Cardiac fibroblast (primary cell): ENCODE measurements at regions not wholly inside any gene's neighbourhood (a gene's known extent, or its start where the extent isn't known, plus 50 kb on each side); places are given as distances from the start of the nearest gene placed in this dataset.

Experiments
- DNase-seq, 2 donors: peaks; one replicate each; pipeline versions ENCODE4 v3.0.0 to v3.0.0-alpha.2; 2010; ENCODE audit warnings: low read depth in 2 of 2
- H3K4me3 ChIP-seq, 2 donors: replicated peaks in 1 of 2; 1 replicate in 1 of 2; 2 replicates in 1 of 2; pipeline ENCODE4 v1.5.1; 2011; ENCODE audit warnings: low read depth in 2 of 2, low read length in 2 of 2, mild to moderate bottlenecking in 2 of 2, moderate library complexity in 1 of 2
- TF ChIP-seq, protein P1 (sequence below): IDR thresholded peaks from one replicate; pipeline ENCODE4 v1.5.1; 2011; ENCODE audit warnings: low read depth, mild to moderate bottlenecking, low read length, inconsistent platforms

DNA sequence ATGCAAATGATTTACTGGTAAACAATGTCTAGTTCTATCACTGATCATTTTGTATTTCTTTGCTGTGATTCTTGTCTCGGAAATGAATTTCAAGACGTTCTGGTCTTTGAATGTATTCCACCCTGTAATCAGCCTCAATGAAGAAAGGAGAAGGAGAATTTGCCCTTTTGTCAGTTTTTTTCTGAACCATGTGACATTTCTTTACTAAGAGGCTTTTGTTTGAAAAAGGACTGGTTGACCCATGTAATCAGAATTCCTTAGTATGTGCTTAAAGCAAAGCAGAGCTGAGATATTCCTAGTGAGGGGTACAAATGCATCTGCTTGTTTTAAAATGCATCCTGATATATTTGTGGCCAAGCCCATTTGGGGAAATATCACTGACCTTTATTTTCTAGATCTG lies 581.6 kb downstream of the ETV1 start:
- TF ChIP-seq, protein P1, sequence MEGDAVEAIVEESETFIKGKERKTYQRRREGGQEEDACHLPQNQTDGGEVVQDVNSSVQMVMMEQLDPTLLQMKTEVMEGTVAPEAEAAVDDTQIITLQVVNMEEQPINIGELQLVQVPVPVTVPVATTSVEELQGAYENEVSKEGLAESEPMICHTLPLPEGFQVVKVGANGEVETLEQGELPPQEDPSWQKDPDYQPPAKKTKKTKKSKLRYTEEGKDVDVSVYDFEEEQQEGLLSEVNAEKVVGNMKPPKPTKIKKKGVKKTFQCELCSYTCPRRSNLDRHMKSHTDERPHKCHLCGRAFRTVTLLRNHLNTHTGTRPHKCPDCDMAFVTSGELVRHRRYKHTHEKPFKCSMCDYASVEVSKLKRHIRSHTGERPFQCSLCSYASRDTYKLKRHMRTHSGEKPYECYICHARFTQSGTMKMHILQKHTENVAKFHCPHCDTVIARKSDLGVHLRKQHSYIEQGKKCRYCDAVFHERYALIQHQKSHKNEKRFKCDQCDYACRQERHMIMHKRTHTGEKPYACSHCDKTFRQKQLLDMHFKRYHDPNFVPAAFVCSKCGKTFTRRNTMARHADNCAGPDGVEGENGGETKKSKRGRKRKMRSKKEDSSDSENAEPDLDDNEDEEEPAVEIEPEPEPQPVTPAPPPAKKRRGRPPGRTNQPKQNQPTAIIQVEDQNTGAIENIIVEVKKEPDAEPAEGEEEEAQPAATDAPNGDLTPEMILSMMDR: no peak
- no peak overlapping the region for H3K4me3 ChIP-seq

DNA sequence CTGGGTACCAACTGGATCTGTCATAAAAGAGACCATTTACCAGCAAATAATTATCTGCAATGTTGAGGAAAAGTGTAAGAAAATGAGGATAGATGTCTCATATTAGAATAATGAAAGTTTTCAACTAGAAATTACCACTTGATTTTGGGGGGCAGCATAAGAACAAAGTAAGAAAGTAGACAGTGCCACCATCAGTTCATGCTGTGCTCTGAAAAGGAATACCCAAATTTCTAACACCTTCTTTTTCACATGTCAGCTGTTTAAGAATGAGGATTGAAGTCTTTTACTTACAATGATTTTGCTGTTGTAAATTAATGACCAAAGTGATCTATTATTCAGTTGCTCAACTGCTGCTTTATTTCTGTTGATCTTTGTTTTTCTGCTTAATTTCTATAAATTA lies 578.3 kb downstream of the ETV1 start:
- TF ChIP-seq, protein P1: no peak
- no peak for DNase-seq

More for the DNA sequence above, 581.6 kb downstream of the ETV1 start:
- DNase-seq: no peak

DNA sequence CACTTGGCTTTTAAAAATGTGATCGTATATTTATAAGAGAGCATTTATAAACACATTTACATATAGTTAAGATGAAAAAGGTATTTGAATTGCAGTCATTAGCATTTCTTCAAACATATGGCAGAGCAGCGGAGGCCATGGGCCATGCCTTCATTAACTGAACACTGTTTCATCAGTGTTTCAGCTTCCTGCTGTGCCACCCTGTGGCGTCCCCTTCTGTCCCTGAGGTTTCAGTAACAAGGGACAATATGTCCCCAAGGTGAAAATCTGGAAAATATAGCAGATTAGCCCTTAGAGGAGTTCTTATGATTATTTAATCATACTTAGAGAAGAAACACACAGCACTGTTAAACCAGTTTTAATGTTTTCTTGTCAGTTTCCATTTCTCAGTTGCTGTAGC lies 577.8 kb downstream of the ETV1 start:
- H3K4me3 ChIP-seq: no peak overlapping the region
- TF ChIP-seq, protein P1: no peak
- DNase-seq: no peak

More for the DNA sequence above, 578.3 kb downstream of the ETV1 start:
- no peak overlapping the region for H3K4me3 ChIP-seq

DNA sequence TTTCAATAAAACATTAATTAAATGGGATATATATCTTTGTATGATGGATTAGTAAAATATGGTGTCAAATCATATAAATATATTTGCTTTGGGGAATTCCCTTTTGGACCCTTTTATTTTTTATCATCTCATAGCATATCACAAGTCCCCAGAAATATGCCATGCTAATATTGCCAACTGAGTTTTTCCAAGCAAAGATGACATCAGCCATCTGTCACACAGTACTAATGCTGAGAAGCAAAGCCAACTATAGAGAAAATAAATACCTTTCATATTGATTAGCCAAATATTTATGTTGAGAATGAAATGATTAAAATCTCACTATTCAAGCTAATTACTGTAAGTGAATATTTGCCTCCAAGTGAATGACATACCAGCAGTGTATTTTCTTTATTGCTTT lies 575.3 kb downstream of the ETV1 start:
- DNase-seq: no peak
- TF ChIP-seq, protein P1: no peak
- H3K4me3 ChIP-seq: no peak overlapping the region

DNA sequence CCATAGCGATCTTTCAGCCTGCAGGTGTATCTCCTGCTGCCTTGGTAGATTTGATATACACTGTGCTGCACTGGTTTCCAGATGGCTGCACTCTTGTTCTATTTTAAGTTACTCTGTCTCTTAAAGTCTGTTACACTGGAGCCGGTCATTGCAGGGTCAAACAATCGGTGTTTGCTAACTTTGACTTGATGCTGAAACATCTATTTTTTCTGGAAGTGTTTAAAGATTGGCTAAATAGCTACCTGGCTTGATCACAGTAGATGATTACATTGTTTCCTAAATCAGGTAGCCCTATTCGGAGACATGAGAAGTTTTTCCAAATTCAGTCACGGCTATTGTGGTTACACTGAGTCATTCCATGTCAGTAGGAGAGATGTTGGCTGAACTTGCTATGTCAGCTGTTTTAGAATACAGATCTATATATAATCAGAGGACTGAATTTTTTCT lies 574.8 kb downstream of the ETV1 start:
- no peak overlapping the region for H3K4me3 ChIP-seq
- TF ChIP-seq, protein P1: no peak
- peak in 1 of 2 donors; percentile 13 for DNase-seq

DNA sequence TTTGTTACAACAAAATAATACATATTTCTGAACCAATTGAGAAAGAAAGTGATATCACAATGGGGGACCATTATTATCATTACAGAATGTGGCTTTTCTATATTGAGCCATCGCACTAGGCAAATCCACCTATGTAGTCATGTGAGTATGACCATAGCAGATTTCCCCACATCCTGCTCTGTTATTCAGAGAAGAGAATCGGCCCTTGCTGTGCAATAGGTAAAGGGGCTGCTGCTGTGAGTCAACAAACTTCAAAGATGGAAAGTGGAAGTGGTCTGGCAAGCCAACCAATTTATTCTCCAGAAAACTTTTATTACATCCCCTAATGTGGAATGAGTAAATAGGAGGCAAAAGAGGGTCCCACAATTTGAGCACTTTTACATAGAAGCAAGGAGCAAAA lies 573.4 kb downstream of the ETV1 start:
- TF ChIP-seq, protein P1: no peak
- no peak for DNase-seq
- H3K4me3 ChIP-seq: no peak overlapping the region

DNA sequence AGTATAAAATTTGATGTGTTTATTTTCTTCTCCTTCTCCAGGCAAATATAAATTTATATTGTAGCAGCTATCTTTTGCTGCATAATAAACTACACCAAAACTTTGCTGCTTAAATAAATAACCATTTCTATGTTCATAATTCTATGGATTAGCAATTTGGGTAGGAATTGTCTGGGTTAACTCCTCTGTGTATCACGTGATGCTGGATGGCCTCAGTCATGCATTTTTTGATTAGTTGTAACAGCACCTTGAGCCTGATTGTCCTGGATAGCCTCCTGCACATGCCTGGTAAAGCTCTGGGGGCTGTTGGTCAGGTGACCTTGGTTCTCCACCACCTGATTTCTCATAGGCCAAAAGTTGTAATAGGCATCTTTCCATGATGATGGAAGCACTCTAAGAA lies 572.9 kb downstream of the ETV1 start:
- DNase-seq: no peak
- no peak overlapping the region for H3K4me3 ChIP-seq
- TF ChIP-seq, protein P1: no peak
